ENCODE measurements at regions not wholly inside any gene's neighbourhood (a gene's known extent, or its start where the extent isn't known, plus 50 kb on each side); places are given as distances from the start of the nearest gene placed in this dataset.

GRCh38 chr11:27773884-27774283 lies 73.6 kb upstream of the BDNF start:
- H2AFZ ChIP-seq (ENCODE audit: insufficient read depth, low read depth, low read length, poor library complexity, severe bottlenecking): no peak overlapping the region
- intact Hi-C loops (cut with micrococcal nuclease): no loop called here
- WGBS (ENCODE audit: insufficient coverage): 80% methylated on average over 1 of the region's 1 CpG

GRCh38 chr11:27771516-27771915 lies 71.3 kb upstream of the BDNF start:
- Histone ChIP-seq H3K4me3 (replicated peaks in 1 of 3; ENCODE audit: low read depth in 2 of 3, low read length in 3 of 3) (no peak overlapping the region), H3K4me2 (replicated peaks; ENCODE audit: extremely low read depth, low read length, poor library complexity, severe bottlenecking) (no peak overlapping the region), H3K79me2 (ENCODE audit: insufficient read depth, low read length) (no peaks in the 10 kb centered on the region), H3K4me1 (ENCODE audit: control insufficient read depth in 1 of 2, insufficient read depth in 2 of 2, low read length in 2 of 2) (no peaks in the 10 kb centered on the region), H3K9me3 (replicated peaks in 1 of 2; ENCODE audit: control insufficient read depth in 1 of 2, insufficient read depth in 1 of 2, low read length in 2 of 2) (peaks cover 0 to 2% of the 10 kb centered on the region in 2 donors), H3K36me3 (replicated peaks in 1 of 2; ENCODE audit: control insufficient read depth in 1 of 2, insufficient read depth in 2 of 2, low read length in 2 of 2) (no peaks in the 10 kb centered on the region), H4K20me1 (ENCODE audit: insufficient read depth, low read length) (no peaks in the 10 kb centered on the region), H3K27me3 (ENCODE audit: control insufficient read depth in 2 of 2, insufficient read depth in 2 of 2, low read length in 2 of 2) (no peaks in the 10 kb centered on the region), H3K9ac (ENCODE audit: insufficient read depth, low read length, poor library complexity, severe bottlenecking) (no peak overlapping the region), H3K27ac (ENCODE audit: low read depth in 1 of 2, low read length in 2 of 2) (no peak overlapping the region), H2AFZ (ENCODE audit: insufficient read depth, low read depth, low read length, poor library complexity, severe bottlenecking) (no peak overlapping the region)
- H3K27me3 Mint-ChIP-seq (ENCODE audit: low read depth in 3 of 3): peaks cover 0 to 1% (median 1%) of the 10 kb centered on the region in 3 donors
- no peak overlapping the region for H3K4me3 Mint-ChIP-seq
- TF ChIP-seq, protein P1, sequence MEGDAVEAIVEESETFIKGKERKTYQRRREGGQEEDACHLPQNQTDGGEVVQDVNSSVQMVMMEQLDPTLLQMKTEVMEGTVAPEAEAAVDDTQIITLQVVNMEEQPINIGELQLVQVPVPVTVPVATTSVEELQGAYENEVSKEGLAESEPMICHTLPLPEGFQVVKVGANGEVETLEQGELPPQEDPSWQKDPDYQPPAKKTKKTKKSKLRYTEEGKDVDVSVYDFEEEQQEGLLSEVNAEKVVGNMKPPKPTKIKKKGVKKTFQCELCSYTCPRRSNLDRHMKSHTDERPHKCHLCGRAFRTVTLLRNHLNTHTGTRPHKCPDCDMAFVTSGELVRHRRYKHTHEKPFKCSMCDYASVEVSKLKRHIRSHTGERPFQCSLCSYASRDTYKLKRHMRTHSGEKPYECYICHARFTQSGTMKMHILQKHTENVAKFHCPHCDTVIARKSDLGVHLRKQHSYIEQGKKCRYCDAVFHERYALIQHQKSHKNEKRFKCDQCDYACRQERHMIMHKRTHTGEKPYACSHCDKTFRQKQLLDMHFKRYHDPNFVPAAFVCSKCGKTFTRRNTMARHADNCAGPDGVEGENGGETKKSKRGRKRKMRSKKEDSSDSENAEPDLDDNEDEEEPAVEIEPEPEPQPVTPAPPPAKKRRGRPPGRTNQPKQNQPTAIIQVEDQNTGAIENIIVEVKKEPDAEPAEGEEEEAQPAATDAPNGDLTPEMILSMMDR (IDR thresholded peaks at IDR 0.05): no peak
- no peaks in the 10 kb centered on the region for H3K36me3 Mint-ChIP-seq
- peaks cover 0 to 6% (median 2%) of the 10 kb centered on the region in 7 donors for H3K9me3 Mint-ChIP-seq
- intact Hi-C loops (cut with micrococcal nuclease): no loop called here
- no peaks in the 10 kb centered on the region for H3K4me1 Mint-ChIP-seq
- no peak overlapping the region for H3K27ac Mint-ChIP-seq
- no peak for DNase-seq

More at GRCh38 chr11:27773884-27774283, 73.6 kb upstream of the BDNF start:
- Mint-ChIP-seq H3K27me3 (ENCODE audit: low read depth in 3 of 3) (peaks cover 0 to 1% (median 0%) of the 10 kb centered on the region in 3 donors), H3K27ac (no peak overlapping the region), H3K9me3 (peaks cover 0 to 3% (median 0%) of the 10 kb centered on the region in 7 donors), H3K36me3 (no peaks in the 10 kb centered on the region), H3K4me3 (no peak overlapping the region), H3K4me1 (no peaks in the 10 kb centered on the region)
- H3K4me2 ChIP-seq (replicated peaks; ENCODE audit: extremely low read depth, low read length, poor library complexity, severe bottlenecking): no peak overlapping the region
- H3K4me3 ChIP-seq (replicated peaks in 1 of 3; ENCODE audit: low read depth in 2 of 3, low read length in 3 of 3): no peak overlapping the region
- H3K9ac ChIP-seq (ENCODE audit: insufficient read depth, low read length, poor library complexity, severe bottlenecking): no peak overlapping the region
- TF ChIP-seq, protein P1 (IDR thresholded peaks at IDR 0.05): no peak
- H3K9me3 ChIP-seq (replicated peaks in 1 of 2; ENCODE audit: control insufficient read depth in 1 of 2, insufficient read depth in 1 of 2, low read length in 2 of 2): peaks cover 2 to 3% of the 10 kb centered on the region in 2 donors
- no peaks in the 10 kb centered on the region for H3K4me1 ChIP-seq (ENCODE audit: control insufficient read depth in 1 of 2, insufficient read depth in 2 of 2, low read length in 2 of 2)
- no peak overlapping the region for H3K27ac ChIP-seq (ENCODE audit: low read depth in 1 of 2, low read length in 2 of 2)
- no peaks in the 10 kb centered on the region for H3K27me3 ChIP-seq (ENCODE audit: control insufficient read depth in 2 of 2, insufficient read depth in 2 of 2, low read length in 2 of 2)
- H3K79me2 ChIP-seq (ENCODE audit: insufficient read depth, low read length): no peaks in the 10 kb centered on the region
- no peaks in the 10 kb centered on the region for H4K20me1 ChIP-seq (ENCODE audit: insufficient read depth, low read length)
- H3K36me3 ChIP-seq (replicated peaks in 1 of 2; ENCODE audit: control insufficient read depth in 1 of 2, insufficient read depth in 2 of 2, low read length in 2 of 2): no peaks in the 10 kb centered on the region
- no peak for DNase-seq

Measured in CD14-positive monocyte (primary cell).